ENCODE measurements at regions not wholly inside any gene's neighbourhood (a gene's known extent, or its start where the extent isn't known, plus 50 kb on each side); places are given as distances from the start of the nearest gene placed in this dataset.

GRCh38 chr3:26307787-26308186 lies 314.8 kb upstream of the LRRC3B start:
- no peak for TF ChIP-seq RNF219 (CRISPR knock-in tag; IDR thresholded peaks at IDR 0.05)
- no peak for TF ChIP-seq CTCF (IDR thresholded peaks at IDR 0.05 in 2 of 3, conservative IDR thresholded peaks at IDR 0.05 in 1 of 3; ENCODE audit: insufficient read depth in 2 of 3, low read depth in 1 of 3, low read length in 3 of 3)
- TF ChIP-seq ZNF274 (IDR thresholded peaks at IDR 0.05; ENCODE audit: borderline replicate concordance, low read depth, low read length) = no peak
- no peak for TF ChIP-seq ZNF431 (CRISPR knock-in tag; IDR thresholded peaks at IDR 0.05)
- no peak for TF ChIP-seq HMGXB4 (CRISPR knock-in tag; IDR thresholded peaks at IDR 0.05)
- no peak for TF ChIP-seq POLR2AphosphoS5 (IDR thresholded peaks at IDR 0.05; ENCODE audit: control insufficient read depth, insufficient read depth, low read depth, low read length)
- no peak for TF ChIP-seq ZBTB26 (CRISPR knock-in tag; IDR thresholded peaks at IDR 0.05)
- TF ChIP-seq NFRKB (IDR thresholded peaks at IDR 0.05; ENCODE audit: low read depth) = no peak
- no peak for TF ChIP-seq HNRNPH1 (optimal IDR thresholded peaks at IDR 0.05; ENCODE audit: low read depth, low read length)
- no peak for TF ChIP-seq NFXL1 (CRISPR knock-in tag; IDR thresholded peaks at IDR 0.05)
- TF ChIP-seq YBX1 (IDR thresholded peaks at IDR 0.05) = no peak

Measured in K562 (cell line).